WTC11 (cell line): ENCODE measurements at regions not wholly inside any gene's neighbourhood (a gene's known extent, or its start where the extent isn't known, plus 50 kb on each side); places are given as distances from the start of the nearest gene placed in this dataset.

Experiments
- ATAC-seq: fragments of 200-7000 bp; cut with Tn5 transposase; 2 replicates; pipeline ENCODE4 v1.10.0; 2021; ENCODE audit warnings: mild to moderate bottlenecking, moderate library complexity
- CTCF ChIA-PET: fragments of 300-600 bp; sonication (Branson Sonifier 250); formaldehyde crosslinking; loops from one replicate; lab custom pipeline; 2021; ENCODE audit warnings: antibody characterized with exemption; lab: Charles Lee
- POLR2A ChIA-PET: fragments of 350-600 bp; sonication (Branson Sonifier 250); formaldehyde crosslinking; loops from one replicate; lab custom pipeline; 2021; ENCODE audit warnings: antibody characterized with exemption; lab: Charles Lee
- DNase-seq: peaks from one replicate; pipeline ENCODE4 v3.0.0; 2021; ENCODE audit warnings: low spot score
- H3K27ac Mint-ChIP-seq: 2 replicates; pipeline ENCODE4 v1.8.0; 2021; ENCODE audit warnings: mixed read lengths
- H3K27me3 Mint-ChIP-seq: 2 replicates; pipeline ENCODE4 v1.8.0; 2021; ENCODE audit warnings: low read depth, mild to moderate bottlenecking, moderate library complexity, mixed read lengths
- H3K36me3 Mint-ChIP-seq: 2 replicates; pipeline ENCODE4 v1.8.0; 2021; ENCODE audit warnings: mixed read lengths
- H3K4me1 Mint-ChIP-seq: 2 replicates; pipeline ENCODE4 v1.8.0; 2022; ENCODE audit warnings: mixed read lengths
- H3K4me3 Mint-ChIP-seq: 2 replicates; pipeline ENCODE4 v1.8.0; 2021; ENCODE audit warnings: mild to moderate bottlenecking, moderate library complexity, mixed read lengths
- H3K9me3 Mint-ChIP-seq: 2 replicates; pipeline ENCODE4 v1.8.0; 2021; ENCODE audit warnings: mixed read lengths
- AR ChIP-seq: fragments of 250-450 bp; sonication (Bioruptor Pico); IDR thresholded peaks from 2 replicates; pipeline ENCODE4 v1.9.0; 2021; ENCODE audit warnings: mild to moderate bottlenecking
- ARID4B ChIP-seq: sonication (generic); formaldehyde crosslinking; IDR thresholded peaks from 2 replicates; pipeline ENCODE4 v1.8.0; 2023; ENCODE audit warnings: missing genetic modification reagents, mild to moderate bottlenecking, borderline replicate concordance
- CREB1 ChIP-seq: sonication (generic); formaldehyde crosslinking; IDR thresholded peaks from 2 replicates; pipeline ENCODE4 v1.8.0; 2023; ENCODE audit warnings: mild to moderate bottlenecking, missing genetic modification reagents
- CREM ChIP-seq: sonication (generic); formaldehyde crosslinking; IDR thresholded peaks from 2 replicates; pipeline ENCODE4 v1.8.1; 2022; ENCODE audit warnings: mild to moderate bottlenecking, missing genetic modification reagents, moderate library complexity
- ERG ChIP-seq: fragments of 250-450 bp; sonication (Bioruptor Pico); IDR thresholded peaks from 2 replicates; pipeline ENCODE4 v1.8.0; 2021; ENCODE audit warnings: mild to moderate bottlenecking
- IRF1 ChIP-seq: sonication (generic); formaldehyde crosslinking; IDR thresholded peaks from 2 replicates; pipeline ENCODE4 v1.8.0; 2023; ENCODE audit warnings: missing genetic modification reagents
- JAZF1 ChIP-seq: fragments of 250-450 bp; sonication (Bioruptor Pico); IDR thresholded peaks from 2 replicates; pipeline ENCODE4 v1.9.0; 2021; ENCODE audit warnings: moderate library complexity, mild to moderate bottlenecking, inconsistent platforms
- JUN ChIP-seq: sonication (generic); formaldehyde crosslinking; IDR thresholded peaks from 2 replicates; pipeline ENCODE4 v1.8.0; 2023; ENCODE audit warnings: mild to moderate bottlenecking, missing genetic modification reagents
- MLX ChIP-seq: sonication (generic); formaldehyde crosslinking; IDR thresholded peaks from 2 replicates; pipeline ENCODE4 v1.8.1; 2023; ENCODE audit warnings: mild to moderate bottlenecking, missing genetic modification reagents, moderate library complexity
- NFYB ChIP-seq: sonication (generic); formaldehyde crosslinking; conservative IDR thresholded peaks from 2 replicates; pipeline ENCODE4 v1.8.0; 2022; ENCODE audit warnings: low read depth, missing genetic modification reagents
- OVOL2 ChIP-seq: fragments of 250-450 bp; sonication (Bioruptor Pico); IDR thresholded peaks from 2 replicates; pipeline ENCODE4 v1.9.0; 2021; ENCODE audit warnings: mild to moderate bottlenecking, borderline replicate concordance
- RELA ChIP-seq: sonication (generic); formaldehyde crosslinking; IDR thresholded peaks from 2 replicates; pipeline ENCODE4 v1.8.1; 2022; ENCODE audit warnings: missing genetic modification reagents, mild to moderate bottlenecking, borderline replicate concordance
- RORB ChIP-seq: fragments of 250-450 bp; sonication (Bioruptor Pico); IDR thresholded peaks from 2 replicates; pipeline ENCODE4 v1.9.0; 2021; ENCODE audit warnings: mild to moderate bottlenecking
- STAT6 ChIP-seq: sonication (generic); formaldehyde crosslinking; conservative IDR thresholded peaks from 2 replicates; pipeline ENCODE4 v1.8.1; 2023; ENCODE audit warnings: mild to moderate bottlenecking, low read depth, missing genetic modification reagents, moderate library complexity
- TP53 ChIP-seq: sonication (generic); formaldehyde crosslinking; IDR thresholded peaks from 2 replicates; pipeline ENCODE4 v1.8.1; 2023; ENCODE audit warnings: mild to moderate bottlenecking, missing genetic modification reagents
- ZNF396 ChIP-seq: fragments of 250-450 bp; sonication (Bioruptor Pico); IDR thresholded peaks from 2 replicates; pipeline ENCODE4 v1.8.0; 2021; ENCODE audit warnings: mild to moderate bottlenecking, moderate library complexity, borderline replicate concordance
- ZNF416 ChIP-seq: fragments of 250-450 bp; sonication (Bioruptor Pico); IDR thresholded peaks from 2 replicates; pipeline ENCODE4 v1.9.0; 2021; ENCODE audit warnings: mild to moderate bottlenecking, inconsistent platforms
- ZNF423 ChIP-seq: fragments of 250-450 bp; sonication (Bioruptor Pico); IDR thresholded peaks from 2 replicates; pipeline ENCODE4 v2.1.2; 2022; ENCODE audit warnings: mild to moderate bottlenecking, moderate library complexity

GRCh38 chr5:154679501-154679900 is 75.7 kb upstream of the LARP1 start:
- ATAC-seq (no peak), DNase-seq (no peak)
- peaks cover 26% of the 10 kb centered on the region for H3K4me1 Mint-ChIP-seq
- no peak overlapping the region for H3K4me3 Mint-ChIP-seq
- peaks cover under 1% of the 10 kb centered on the region for H3K9me3 Mint-ChIP-seq
- H3K27me3 Mint-ChIP-seq, result no peaks in the 10 kb centered on the region; the same call in 1 of the 2 replicates
- ChIA-PET POLR2A (no interaction called here), CTCF (interaction anchor here (0.8 kb wide), 1 partner anchor 103 kb away, joined by 3 read pairs; no protein-coding TSS in a partner anchor)
- no peak overlapping the region for H3K27ac Mint-ChIP-seq
- TF ChIP-seq OVOL2 (CRISPR knock-in tag), result no peak
- TF ChIP-seq CREB1 (CRISPR knock-in tag), result no peak
- TF ChIP-seq, all 79 proteins: peak for 0
- peaks cover under 1% of the 10 kb centered on the region for H3K36me3 Mint-ChIP-seq

- DNase-seq (no peak), ATAC-seq (no peak)
- POLR2A ChIA-PET, result interaction anchor here (0.9 kb wide), 1 partner anchor 80 kb away, joined by 4 read pairs; no protein-coding TSS in a partner anchor
- Mint-ChIP-seq H3K4me3 (no peak overlapping the region), H3K9me3 (peaks cover 12% of the 10 kb centered on the region), H3K4me1 (peaks cover 15% of the 10 kb centered on the region), H3K36me3 (no peaks in the 10 kb centered on the region), H3K27me3 (no peaks in the 10 kb centered on the region; the same call in 1 of the 2 replicates)
- TF ChIP-seq ZNF423 (CRISPR knock-in tag) (no peak), AR (CRISPR knock-in tag) (no peak), ARID4B (CRISPR knock-in tag) (no peak), RORB (no peak), JUN (CRISPR knock-in tag) (no peak), NFYB (CRISPR knock-in tag) (no peak), TP53 (CRISPR knock-in tag) (no peak), ZNF396 (CRISPR knock-in tag) (no peak), JAZF1 (CRISPR knock-in tag) (no peak), CREM (no peak), MLX (CRISPR knock-in tag) (no peak), OVOL2 (CRISPR knock-in tag) (no peak), ERG (no peak), STAT6 (CRISPR knock-in tag) (no peak), RELA (no peak), ZNF416 (no peak), IRF1 (no peak)
- TF ChIP-seq, all 79 proteins: peak for 0
- H3K27ac Mint-ChIP-seq, result peak overlapping the region; percentile 21; the same call in 1 of the 2 replicates
- CTCF ChIA-PET, result interaction anchor here (0.6 to 1.6 kb wide), 7 partner anchors 20 to 326 kb away, joined by 3 to 5 read pairs (median 3); partner anchors contain the start of gene CNOT8
Measured at GRCh38 chr5:154677921-154678320, 77.3 kb upstream of the LARP1 start.
